AG04449 (cell line): ENCODE measurements at regions not wholly inside any gene's neighbourhood (a gene's known extent, or its start where the extent isn't known, plus 50 kb on each side); places are given as distances from the start of the nearest gene placed in this dataset.

Experiments
- CTCF ChIA-PET: fragments of 350-600 bp; formaldehyde crosslinking; extraction: SDS; loops from one replicate; lab custom pipeline; 2021; ENCODE audit warnings: antibody characterized with exemption; lab: Yijun Ruan, JAX
- POLR2A ChIA-PET: fragments of 400-600, 350-600 bp; formaldehyde crosslinking; extraction: SDS; loops from one replicate; lab custom pipeline; 2020; ENCODE audit warnings: antibody characterized with exemption, inconsistent platforms; lab: Yijun Ruan, JAX
- DNase-seq: peaks from one replicate; pipeline ENCODE4 v3.0.0-alpha.2; 2010; ENCODE audit warnings: low read depth, low spot score
- H3K4me3 ChIP-seq: 2 replicates; pipeline ENCODE4 v1.5.1; 2011; ENCODE audit warnings: low read depth, mild to moderate bottlenecking, control low read depth, low read length
- TF ChIP-seq, protein P1 (sequence below): IDR thresholded peaks from one replicate; pipeline ENCODE4 v1.5.1; 2011; ENCODE audit warnings: mild to moderate bottlenecking, moderate library complexity, low read length, control low read depth, inconsistent platforms; ENCODE audit not compliant: insufficient read depth; ENCODE audit errors: missing control alignments

DNA sequence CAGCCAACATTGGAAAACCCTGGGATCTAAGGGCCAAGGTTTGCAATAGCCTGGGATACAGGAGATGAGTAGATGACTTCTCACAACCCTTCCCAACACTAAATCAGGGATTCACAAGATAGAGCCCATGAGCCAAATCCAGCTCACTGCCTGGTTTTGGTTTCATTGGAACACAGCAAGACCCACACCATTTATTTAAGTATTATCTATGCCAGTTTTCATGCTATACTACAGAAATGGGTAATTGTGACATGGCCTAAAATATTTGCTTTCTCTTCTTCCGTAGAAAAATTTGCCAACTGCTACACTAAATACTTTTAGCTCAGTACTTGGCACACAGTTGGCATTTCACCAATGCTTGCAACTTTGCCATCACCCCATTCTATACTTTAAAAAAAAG, 132.0 kb upstream of the LMCD1 start:
- DNase-seq, result no peak
- H3K4me3 ChIP-seq, result no peak overlapping the region
- TF ChIP-seq, protein P1, sequence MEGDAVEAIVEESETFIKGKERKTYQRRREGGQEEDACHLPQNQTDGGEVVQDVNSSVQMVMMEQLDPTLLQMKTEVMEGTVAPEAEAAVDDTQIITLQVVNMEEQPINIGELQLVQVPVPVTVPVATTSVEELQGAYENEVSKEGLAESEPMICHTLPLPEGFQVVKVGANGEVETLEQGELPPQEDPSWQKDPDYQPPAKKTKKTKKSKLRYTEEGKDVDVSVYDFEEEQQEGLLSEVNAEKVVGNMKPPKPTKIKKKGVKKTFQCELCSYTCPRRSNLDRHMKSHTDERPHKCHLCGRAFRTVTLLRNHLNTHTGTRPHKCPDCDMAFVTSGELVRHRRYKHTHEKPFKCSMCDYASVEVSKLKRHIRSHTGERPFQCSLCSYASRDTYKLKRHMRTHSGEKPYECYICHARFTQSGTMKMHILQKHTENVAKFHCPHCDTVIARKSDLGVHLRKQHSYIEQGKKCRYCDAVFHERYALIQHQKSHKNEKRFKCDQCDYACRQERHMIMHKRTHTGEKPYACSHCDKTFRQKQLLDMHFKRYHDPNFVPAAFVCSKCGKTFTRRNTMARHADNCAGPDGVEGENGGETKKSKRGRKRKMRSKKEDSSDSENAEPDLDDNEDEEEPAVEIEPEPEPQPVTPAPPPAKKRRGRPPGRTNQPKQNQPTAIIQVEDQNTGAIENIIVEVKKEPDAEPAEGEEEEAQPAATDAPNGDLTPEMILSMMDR, result no peak
- ChIA-PET POLR2A (no interaction called here), CTCF (interaction anchor here (1.1 to 3.2 kb wide), 2 partner anchors 45 to 48 kb away, joined by 3 to 9 read pairs; no protein-coding TSS in a partner anchor)

DNA sequence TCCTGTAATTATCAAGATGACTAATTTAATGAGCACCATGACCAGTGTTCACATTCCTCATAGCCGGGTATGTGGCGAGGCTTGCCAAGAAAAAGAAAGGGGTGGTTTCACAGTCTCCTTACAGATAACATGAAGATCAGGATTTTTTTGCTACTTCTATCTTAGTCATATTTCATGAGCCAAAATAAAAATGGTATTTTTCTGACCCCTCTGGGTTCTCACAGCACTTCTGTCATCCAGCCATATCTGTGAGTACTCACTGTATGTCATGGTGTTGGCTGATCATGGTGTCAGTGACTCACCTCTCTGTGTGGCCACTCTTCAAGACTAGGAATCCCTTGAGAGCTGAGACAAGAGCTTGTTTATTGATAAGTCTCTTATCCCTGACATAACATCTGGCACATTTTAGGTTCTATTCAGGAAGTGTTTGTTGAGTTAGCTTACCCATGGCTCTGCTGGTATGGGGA, 130.5 kb upstream of the LMCD1 start:
- H3K4me3 ChIP-seq, result no peak overlapping the region
- peak; percentile 75 for DNase-seq
- ChIA-PET POLR2A (no interaction called here), CTCF (interaction anchor here (1.1 to 3.2 kb wide), 2 partner anchors 43 to 47 kb away, joined by 3 to 9 read pairs; no protein-coding TSS in a partner anchor)
- TF ChIP-seq, protein P1, result no peak

DNA sequence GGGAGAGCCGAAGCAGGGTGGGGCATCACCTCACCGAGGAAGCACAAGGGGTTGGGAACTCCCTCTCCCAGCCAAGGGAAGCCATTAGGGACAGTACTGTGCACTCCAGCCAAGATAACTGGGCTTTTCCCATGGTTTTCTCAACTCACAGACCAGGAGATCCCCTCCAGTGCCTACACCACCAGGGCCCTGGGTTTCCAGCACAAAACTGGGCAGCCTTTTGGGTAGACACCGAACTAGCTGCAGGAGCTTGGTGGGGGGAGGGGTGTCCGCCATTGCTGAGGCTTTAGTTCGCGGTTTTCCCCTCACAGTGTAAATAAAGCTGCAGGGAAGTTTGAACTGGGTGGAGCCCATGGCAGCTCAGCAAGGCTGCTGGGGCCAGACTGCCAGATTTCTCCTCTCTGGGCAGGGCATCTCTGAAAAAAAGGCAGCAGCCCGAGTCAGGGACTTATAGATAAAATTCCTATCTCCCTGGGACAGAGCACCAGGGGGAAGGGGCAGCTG, 129.6 kb upstream of the LMCD1 start:
- ChIA-PET POLR2A (no interaction called here), CTCF (interaction anchor here (3.2 kb wide), 1 partner anchor 46 kb away, joined by 9 read pairs; no protein-coding TSS in a partner anchor)
- no peak overlapping the region for H3K4me3 ChIP-seq
- TF ChIP-seq, protein P1, result no peak
- DNase-seq, result no peak

DNA sequence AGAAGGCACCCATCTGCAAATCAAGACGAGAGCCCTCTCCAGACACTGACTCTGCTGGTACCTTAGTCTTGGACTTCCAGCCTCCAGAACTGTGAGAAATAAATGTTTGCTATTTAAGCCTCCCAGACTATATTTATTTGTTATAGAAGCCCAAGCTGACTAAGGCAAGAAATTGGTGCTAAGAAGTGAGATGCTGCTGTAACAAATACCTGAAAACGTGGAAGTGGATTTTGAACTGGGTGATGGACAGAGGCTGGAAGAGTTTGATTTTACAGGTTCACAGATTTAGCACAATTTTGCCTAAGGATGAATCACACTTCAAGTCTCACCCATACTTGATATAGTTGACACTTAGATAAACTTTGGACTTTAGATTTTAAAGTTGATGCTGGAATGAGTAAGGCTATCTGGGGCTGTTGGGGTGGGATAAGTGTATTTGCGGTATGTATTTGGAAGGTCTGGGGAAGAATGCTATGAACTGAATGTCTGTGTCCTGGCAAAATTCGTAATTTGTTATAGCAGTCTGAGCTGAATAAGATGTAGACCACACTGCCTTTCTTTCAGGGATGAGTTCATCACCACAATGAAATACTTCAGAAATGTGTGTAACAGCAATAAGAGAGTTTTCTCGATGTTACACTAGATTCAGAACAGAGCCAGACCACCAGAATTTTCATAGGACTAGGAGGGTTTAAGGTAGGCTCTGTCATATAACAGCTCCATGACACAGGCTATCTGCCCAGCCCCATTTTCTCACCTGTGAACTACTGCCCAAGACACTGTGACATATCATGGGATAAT, 120.5 kb upstream of the LMCD1 start:
- TF ChIP-seq, protein P1, result no peak
- ChIA-PET POLR2A (no interaction called here), CTCF (no interaction called here)
- DNase-seq, result no peak
- no peak overlapping the region for H3K4me3 ChIP-seq

DNA sequence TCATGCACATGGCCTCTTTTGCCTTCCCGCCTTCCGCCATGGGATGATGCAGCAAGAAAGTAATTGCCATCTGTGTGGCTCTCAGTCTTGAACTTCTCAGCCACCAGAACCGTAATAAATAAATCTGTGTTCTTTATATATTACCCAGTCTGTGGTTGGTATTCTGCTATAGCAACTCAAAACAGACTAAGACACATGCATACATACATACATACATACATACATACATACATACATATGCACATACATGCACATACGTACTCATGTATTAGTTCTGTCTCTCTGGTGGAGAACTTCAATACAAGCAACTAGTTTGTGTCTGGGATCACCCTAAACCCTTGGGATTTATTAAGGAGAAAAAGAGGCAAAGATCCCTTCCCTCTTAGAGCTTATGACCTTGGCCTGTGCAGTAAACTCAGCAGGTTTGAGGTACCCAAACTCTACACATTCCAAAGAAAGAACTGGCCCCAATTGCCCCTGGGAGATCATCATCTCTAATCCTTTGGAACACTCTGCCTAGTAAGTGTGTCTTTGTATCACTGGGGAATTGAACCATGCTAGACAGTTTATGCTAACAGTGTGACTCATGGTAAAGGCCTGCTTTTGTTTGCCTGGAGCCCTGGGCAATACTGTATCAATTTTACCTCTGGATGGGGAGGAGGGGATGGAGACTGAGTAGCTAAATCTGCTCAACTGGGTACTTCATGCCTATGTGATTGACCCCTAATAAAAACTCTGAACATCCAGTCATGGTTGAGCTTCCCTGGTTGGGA, 115.6 kb upstream of the LMCD1 start:
- H3K4me3 ChIP-seq, result no peak overlapping the region
- TF ChIP-seq, protein P1, result no peak
- POLR2A ChIA-PET, result no interaction called here
- no peak for DNase-seq
- CTCF ChIA-PET, result no interaction called here

DNA sequence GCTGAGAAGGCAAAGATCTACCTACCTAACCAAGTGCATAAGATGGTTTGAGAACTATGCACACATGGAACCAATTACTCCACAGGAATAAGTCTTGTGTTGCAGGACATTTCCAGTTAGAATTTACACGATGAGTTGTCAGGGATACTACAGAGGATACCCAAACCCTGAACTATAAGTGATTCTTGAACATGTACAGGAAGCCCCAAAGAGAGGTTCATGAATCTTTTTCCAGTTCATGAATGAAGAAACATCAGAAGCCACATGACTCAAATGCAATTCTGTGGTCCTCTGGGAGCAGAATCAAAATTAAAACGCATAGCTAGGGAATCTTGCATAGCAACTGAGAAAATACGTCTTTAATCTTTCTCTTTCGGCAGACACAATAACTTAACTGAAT, 114.1 kb upstream of the LMCD1 start:
- H3K4me3 ChIP-seq, result no peak overlapping the region
- ChIA-PET CTCF (no interaction called here), POLR2A (no interaction called here)
- DNase-seq, result no peak
- TF ChIP-seq, protein P1, result no peak
